ENCODE measurements at regions not wholly inside any gene's neighbourhood (a gene's known extent, or its start where the extent isn't known, plus 50 kb on each side); places are given as distances from the start of the nearest gene placed in this dataset.

GRCh38 chr13:74024314-74024713 is 109.9 kb downstream of the KLF12 start:
- no peak overlapping the region for H3K4me3 ChIP-seq (ENCODE audit: low read depth, low read length)
- TF ChIP-seq CTCF (IDR thresholded peaks at IDR 0.05; ENCODE audit: insufficient read depth, low read depth, low read length, missing control alignments), result no peak
- no peak for DNase-seq (ENCODE audit: low read depth)

- no peak overlapping the region for H3K4me3 ChIP-seq (ENCODE audit: low read depth, low read length)
- TF ChIP-seq CTCF (IDR thresholded peaks at IDR 0.05; ENCODE audit: insufficient read depth, low read depth, low read length, missing control alignments), result no peak
- DNase-seq (ENCODE audit: low read depth), result no peak
Observed at GRCh38 chr13:74023484-74023883, 110.7 kb downstream of the KLF12 start.

DNA sequence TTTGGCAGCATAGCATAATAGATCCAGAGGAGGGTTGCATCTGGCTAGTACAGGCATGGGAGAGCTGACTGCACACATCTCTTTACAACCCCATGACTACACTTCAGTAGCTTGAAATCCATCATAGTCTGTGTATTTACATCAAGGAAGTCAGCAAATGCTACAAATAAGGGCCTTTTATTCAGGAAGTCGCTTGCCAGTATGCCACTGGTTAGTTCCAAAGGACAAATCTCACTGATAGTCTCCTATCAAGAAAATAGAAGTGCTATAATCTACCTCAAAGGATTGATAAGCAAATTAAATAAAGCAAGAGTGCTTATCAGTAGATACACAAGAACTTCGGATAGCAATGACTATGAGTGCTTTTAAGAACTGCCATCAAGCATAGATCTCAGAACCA is 112.7 kb downstream of the KLF12 start:
- H3K4me3 ChIP-seq (ENCODE audit: low read depth, low read length), result no peak overlapping the region
- TF ChIP-seq CTCF (IDR thresholded peaks at IDR 0.05; ENCODE audit: insufficient read depth, low read depth, low read length, missing control alignments), result no peak
- DNase-seq (ENCODE audit: low read depth), result no peak

GRCh38 chr13:74018062-74018431 is 116.2 kb downstream of the KLF12 start:
- no peak for TF ChIP-seq CTCF (IDR thresholded peaks at IDR 0.05; ENCODE audit: insufficient read depth, low read depth, low read length, missing control alignments)
- no peak for DNase-seq (ENCODE audit: low read depth)
- H3K4me3 ChIP-seq (ENCODE audit: low read depth, low read length), result no peak overlapping the region

GRCh38 chr13:74017301-74018061 is 116.7 kb downstream of the KLF12 start:
- no peak overlapping the region for H3K4me3 ChIP-seq (ENCODE audit: low read depth, low read length)
- DNase-seq (ENCODE audit: low read depth), result no peak
- TF ChIP-seq CTCF (IDR thresholded peaks at IDR 0.05; ENCODE audit: insufficient read depth, low read depth, low read length, missing control alignments), result no peak

DNA sequence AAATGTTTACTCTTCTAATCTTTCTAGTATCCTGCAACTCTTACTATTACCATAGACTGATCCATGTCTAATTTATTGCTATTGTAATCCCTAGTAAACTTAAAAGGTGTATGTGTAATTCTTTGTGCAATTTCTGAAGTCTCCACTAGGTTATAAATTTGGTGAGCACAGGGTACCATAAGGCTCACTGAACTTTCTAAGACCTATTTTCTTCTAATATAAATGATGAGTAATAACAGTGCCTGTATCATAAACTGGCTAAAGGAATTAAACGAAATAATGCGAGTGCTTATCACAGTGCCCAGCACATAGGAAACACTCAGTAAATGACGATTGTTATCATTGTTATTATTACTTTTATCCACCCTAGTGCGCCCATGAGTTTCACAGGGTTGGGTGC is 119.1 kb downstream of the KLF12 start:
- no peak overlapping the region for H3K4me3 ChIP-seq (ENCODE audit: low read depth, low read length)
- peak; percentile 18 for DNase-seq (ENCODE audit: low read depth)
- TF ChIP-seq CTCF (IDR thresholded peaks at IDR 0.05; ENCODE audit: insufficient read depth, low read depth, low read length, missing control alignments), result no peak

DNA sequence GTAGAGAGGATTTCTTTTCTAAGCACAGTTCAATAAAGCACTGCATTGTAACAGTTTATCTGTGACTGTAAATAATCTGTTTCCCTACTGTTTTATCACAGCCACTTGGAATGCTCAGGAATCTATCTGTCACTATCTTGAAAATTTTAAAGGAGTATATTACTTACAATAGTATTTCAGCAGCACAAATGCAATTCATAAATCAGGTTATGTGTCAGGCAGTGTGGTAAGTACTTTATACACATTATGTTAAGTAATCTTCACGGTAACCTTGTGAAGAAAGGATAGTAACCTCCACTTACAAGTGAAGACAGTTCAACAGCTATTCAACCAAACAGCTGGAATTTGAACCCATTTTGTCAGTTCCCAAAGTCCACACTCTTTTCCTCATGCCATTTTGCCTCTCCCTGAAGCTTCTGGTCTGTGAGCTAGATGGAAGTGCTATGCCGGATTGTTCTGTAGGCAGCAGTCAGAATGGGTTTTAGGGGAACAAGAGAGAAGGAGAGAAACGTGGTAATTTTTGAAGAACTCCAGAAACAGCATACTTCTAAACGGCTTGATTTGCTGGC is 125.0 kb downstream of the KLF12 start:
- TF ChIP-seq CTCF (IDR thresholded peaks at IDR 0.05; ENCODE audit: insufficient read depth, low read depth, low read length, missing control alignments), result no peak
- no peak overlapping the region for H3K4me3 ChIP-seq (ENCODE audit: low read depth, low read length)
- no peak for DNase-seq (ENCODE audit: low read depth)

Measured in GM12865 (cell line).